ENCODE measurements at regions not wholly inside any gene's neighbourhood (a gene's known extent, or its start where the extent isn't known, plus 50 kb on each side); places are given as distances from the start of the nearest gene placed in this dataset.

GRCh38 chr2:204219196-204219595, 282.6 kb downstream of the ICOS start:
- WGBS (ENCODE audit: insufficient coverage): no CpG with 5 or more reads among the region's 2 CpGs
- no peak for DNase-seq

GRCh38 chr2:204220896-204221295, 284.3 kb downstream of the ICOS start:
- DNase-seq: no peak
- Histone ChIP-seq H3K27ac (ENCODE audit: low read length in 2 of 2) (no peak overlapping the region), H4K20me1 (ENCODE audit: control insufficient read depth, insufficient read depth, low read length, poor library complexity, severe bottlenecking) (no peaks in the 10 kb centered on the region), H3K27me3 (replicated peaks in 1 of 4; ENCODE audit: control extremely low read depth in 1 of 4, control insufficient read depth in 3 of 4, insufficient read depth in 4 of 4, low read length in 3 of 4) (no peaks in the 10 kb centered on the region), H3K9me3 (ENCODE audit: control extremely low read depth in 1 of 3, control insufficient read depth in 2 of 3, insufficient read depth in 1 of 3, low read length in 2 of 3) (peaks cover 0 to 17% (median 1%) of the 10 kb centered on the region in 3 donors), H3K4me1 (ENCODE audit: control insufficient read depth in 2 of 2, insufficient read depth in 2 of 2, low read length in 2 of 2) (no peaks in the 10 kb centered on the region), H3K9ac (ENCODE audit: low read length) (no peak overlapping the region), H3K79me2 (ENCODE audit: control insufficient read depth, insufficient read depth, low read length) (no peaks in the 10 kb centered on the region), H3K4me3 (ENCODE audit: control extremely low read depth in 1 of 5, extremely low read depth in 1 of 5, insufficient read depth in 1 of 5, low read depth in 2 of 5, low read length in 4 of 5) (no peak overlapping the region), H3K4me2 (replicated peaks; ENCODE audit: low read depth, low read length, poor library complexity, severe bottlenecking) (no peak overlapping the region), H2AFZ (ENCODE audit: insufficient read depth, low read depth, low read length, poor library complexity, severe bottlenecking) (no peak overlapping the region), H3K36me3 (replicated peaks in 1 of 2; ENCODE audit: control extremely low read depth in 1 of 2, control insufficient read depth in 1 of 2, extremely low read depth in 1 of 2, insufficient read depth in 2 of 2, low read length in 1 of 2) (no peaks in the 10 kb centered on the region)
- no peak for ATAC-seq (ENCODE audit: low read depth)
- Mint-ChIP-seq H3K27me3 (peaks cover 1% of the 10 kb centered on the region), H3K27ac (no peak overlapping the region), H3K9me3 (ENCODE audit: insufficient read depth) (no peaks in the 10 kb centered on the region), H3K4me3 (no peak overlapping the region), H3K4me1 (no peaks in the 10 kb centered on the region)
- ChIA-PET CTCF (no interaction called here), POLR2A (no interaction called here)
- intact Hi-C loops (cut with micrococcal nuclease): no loop called here
- WGBS (ENCODE audit: insufficient coverage): 94% methylated on average over 2 of the region's 3 CpGs
- TF ChIP-seq EZH2 (IDR thresholded peaks at IDR 0.05; ENCODE audit: borderline replicate concordance, insufficient read depth, low read depth, low read length, poor library complexity, severe bottlenecking): no peak
- no peak for TF ChIP-seq CTCF (IDR thresholded peaks at IDR 0.05)

More at GRCh38 chr2:204219196-204219595, 282.6 kb downstream of the ICOS start:
- intact Hi-C loops (cut with micrococcal nuclease): no loop called here
- TF ChIP-seq EZH2 (IDR thresholded peaks at IDR 0.05; ENCODE audit: borderline replicate concordance, insufficient read depth, low read depth, low read length, poor library complexity, severe bottlenecking): no peak
- H3K27ac ChIP-seq (ENCODE audit: low read length in 2 of 2): no peak overlapping the region
- H3K36me3 ChIP-seq (replicated peaks in 1 of 2; ENCODE audit: control extremely low read depth in 1 of 2, control insufficient read depth in 1 of 2, extremely low read depth in 1 of 2, insufficient read depth in 2 of 2, low read length in 1 of 2): no peaks in the 10 kb centered on the region
- Mint-ChIP-seq H3K27me3 (peaks cover 7% of the 10 kb centered on the region), H3K4me1 (no peaks in the 10 kb centered on the region), H3K27ac (no peak overlapping the region), H3K4me3 (no peak overlapping the region), H3K9me3 (ENCODE audit: insufficient read depth) (no peaks in the 10 kb centered on the region)
- H3K4me3 ChIP-seq (ENCODE audit: control extremely low read depth in 1 of 5, extremely low read depth in 1 of 5, insufficient read depth in 1 of 5, low read depth in 2 of 5, low read length in 4 of 5): no peak overlapping the region
- ATAC-seq (ENCODE audit: low read depth): no peak
- H4K20me1 ChIP-seq (ENCODE audit: control insufficient read depth, insufficient read depth, low read length, poor library complexity, severe bottlenecking): no peaks in the 10 kb centered on the region
- H3K27me3 ChIP-seq (replicated peaks in 1 of 4; ENCODE audit: control extremely low read depth in 1 of 4, control insufficient read depth in 3 of 4, insufficient read depth in 4 of 4, low read length in 3 of 4): no peaks in the 10 kb centered on the region
- POLR2A ChIA-PET: no interaction called here
- CTCF ChIA-PET: no interaction called here
- no peaks in the 10 kb centered on the region for H3K79me2 ChIP-seq (ENCODE audit: control insufficient read depth, insufficient read depth, low read length)
- no peak overlapping the region for H3K9ac ChIP-seq (ENCODE audit: low read length)
- no peak overlapping the region for H2AFZ ChIP-seq (ENCODE audit: insufficient read depth, low read depth, low read length, poor library complexity, severe bottlenecking)
- H3K4me1 ChIP-seq (ENCODE audit: control insufficient read depth in 2 of 2, insufficient read depth in 2 of 2, low read length in 2 of 2): no peaks in the 10 kb centered on the region
- no peak overlapping the region for H3K4me2 ChIP-seq (replicated peaks; ENCODE audit: low read depth, low read length, poor library complexity, severe bottlenecking)
- H3K9me3 ChIP-seq (ENCODE audit: control extremely low read depth in 1 of 3, control insufficient read depth in 2 of 3, insufficient read depth in 1 of 3, low read length in 2 of 3): peaks cover 0 to 17% (median 1%) of the 10 kb centered on the region in 3 donors
